SK-N-SH (cell line): ENCODE measurements at regions not wholly inside any gene's neighbourhood (a gene's known extent, or its start where the extent isn't known, plus 50 kb on each side); places are given as distances from the start of the nearest gene placed in this dataset.

Experiments used
- CTCF ChIA-PET: fragments of 300-600, 350-600 bp; formaldehyde crosslinking; extraction: SDS; loops from one replicate; lab custom pipeline; 2021; lab: Yijun Ruan, JAX
- POLR2A ChIA-PET: fragments of 350-600 bp; sonication (Branson Sonifier 250); formaldehyde crosslinking; extraction: SDS; loops from one replicate; lab custom pipeline; 2020; ENCODE audit warnings: antibody characterized with exemption, inconsistent platforms; lab: Yijun Ruan, JAX
- DNase-seq: peaks from one replicate; pipeline ENCODE4 v3.0.0; 2012
- H2AFZ ChIP-seq: fragments of 200-600 bp; sonication (generic); 2 replicates; pipeline ENCODE4 v1.8.1; 2016; ENCODE audit warnings: antibody characterized with exemption, mild to moderate bottlenecking, low read depth
- H3F3A ChIP-seq: fragments of 200-600 bp; sonication (generic); replicated peaks from 2 replicates; pipeline ENCODE3; 2016; ENCODE audit warnings: antibody characterized with exemption, mild to moderate bottlenecking; ENCODE audit not compliant: insufficient read depth
- H3K27ac ChIP-seq, 2 experiments: fragments of 200-500 bp in 1 of 2; fragments of 200-600 bp in 1 of 2; sonication (Bioruptor generic) in 1 of 2; sonication (generic), shearing (Covaris generic) in 1 of 2; 2 replicates each; pipeline versions ENCODE4 v1.5.1 to v1.6.1; 2014 to 2016; ENCODE audit warnings: low read depth in 2 of 2, inconsistent platforms in 1 of 2, low read length in 1 of 2, mild to moderate bottlenecking in 1 of 2, mixed read lengths in 1 of 2
- H3K27me3 ChIP-seq: fragments of 200-600 bp; sonication (generic), shearing (Covaris generic); 2 replicates; pipeline ENCODE4 v1.6.1; 2016; ENCODE audit warnings: mixed run types; ENCODE audit not compliant: insufficient read depth
- H3K36me3 ChIP-seq, 2 experiments: fragments of 200-500 bp in 1 of 2; fragments of 200-600 bp in 1 of 2; sonication (Bioruptor generic) in 1 of 2; sonication (generic) in 1 of 2; replicated peaks in 1 of 2; 2 replicates each; pipeline versions ENCODE3 to v1.5.1; 2014 to 2016; ENCODE audit warnings: low read length in 1 of 2, mild to moderate bottlenecking in 1 of 2; ENCODE audit not compliant: insufficient read depth in 2 of 2, control insufficient read depth in 1 of 2
- H3K4me1 ChIP-seq, 2 experiments: fragments of 200-500 bp in 1 of 2; fragments of 200-600 bp in 1 of 2; sonication (Bioruptor generic) in 1 of 2; sonication (generic), shearing (Covaris generic) in 1 of 2; 2 replicates each; pipeline versions ENCODE4 v1.5.1 to v1.6.1; 2014 to 2016; ENCODE audit warnings: low read depth in 1 of 2, low read length in 1 of 2, mixed run types in 1 of 2; ENCODE audit not compliant: insufficient read depth in 2 of 2, control insufficient read depth in 1 of 2
- H3K4me2 ChIP-seq: fragments of 200-600 bp; sonication (generic), shearing (Covaris generic); 2 replicates; pipeline ENCODE4 v1.6.1; 2017; ENCODE audit warnings: mixed run types
- H3K4me3 ChIP-seq, 2 experiments: fragments of 200-500 bp in 1 of 2; fragments of 200-600 bp in 1 of 2; sonication (Bioruptor generic) in 1 of 2; sonication (generic), shearing (Covaris generic) in 1 of 2; 2 replicates each; pipeline versions ENCODE4 v1.5.1 to v1.8.1; 2014 to 2016; ENCODE audit warnings: low read depth in 2 of 2, inconsistent platforms in 1 of 2, low read length in 1 of 2, mild to moderate bottlenecking in 1 of 2, mixed read lengths in 1 of 2, moderate library complexity in 1 of 2
- H3K79me2 ChIP-seq: fragments of 200-600 bp; sonication (generic); 2 replicates; pipeline ENCODE4 v1.8.1; 2017; ENCODE audit warnings: mild to moderate bottlenecking; ENCODE audit not compliant: insufficient read depth
- H3K9ac ChIP-seq: fragments of 200-600 bp; sonication (generic); 2 replicates; pipeline ENCODE4 v1.6.1; 2017; ENCODE audit warnings: mixed run types
- H3K9me2 ChIP-seq: fragments of 200-600 bp; sonication (generic); 2 replicates; pipeline ENCODE4 v1.6.1; 2017; ENCODE audit warnings: mixed run types
- H3K9me3 ChIP-seq: fragments of 200-600 bp; sonication (generic); 2 replicates; pipeline ENCODE4 v1.6.1; 2017; ENCODE audit warnings: mixed run types, mild to moderate bottlenecking, moderate library complexity
- H4K20me1 ChIP-seq: fragments of 200-600 bp; sonication (generic); 2 replicates; pipeline ENCODE4 v1.6.1; 2017; ENCODE audit warnings: mild to moderate bottlenecking, mixed run types; ENCODE audit not compliant: insufficient read depth
- FOXM1 ChIP-seq: IDR thresholded peaks from 2 replicates; pipeline ENCODE4 v1.4.0; 2012; ENCODE audit warnings: low read depth, mild to moderate bottlenecking
- GATA2 ChIP-seq: sonication (generic); formaldehyde crosslinking; IDR thresholded peaks from 2 replicates; pipeline ENCODE4 v1.5.0; 2020; ENCODE audit warnings: mild to moderate bottlenecking, missing genetic modification reagents
- MXI1 ChIP-seq: IDR thresholded peaks from 2 replicates; pipeline ENCODE4 v1.6.1; 2012; ENCODE audit warnings: mild to moderate bottlenecking, low read depth, low read length, improper control_type of control experiment
- NFIC ChIP-seq: IDR thresholded peaks from 2 replicates; pipeline ENCODE4 v1.4.0; 2012; ENCODE audit warnings: borderline replicate concordance
- POLR2AphosphoS5 ChIP-seq: IDR thresholded peaks from 2 replicates; pipeline ENCODE4 v1.6.1; 2012; ENCODE audit warnings: low read depth, low read length
- RCOR1 ChIP-seq: fragments of 150-350 bp; IDR thresholded peaks from 2 replicates; pipeline ENCODE4 v1.6.1; 2017; ENCODE audit warnings: antibody characterized with exemption, low read length
- RFX5 ChIP-seq: IDR thresholded peaks from 2 replicates; pipeline ENCODE4 v1.6.1; 2012; ENCODE audit warnings: mild to moderate bottlenecking, improper control_type of control experiment, low read length
- RXRA ChIP-seq: IDR thresholded peaks from 2 replicates; pipeline ENCODE4 v1.4.0; 2012; ENCODE audit warnings: low read depth, mild to moderate bottlenecking, borderline replicate concordance
- SIN3A ChIP-seq: IDR thresholded peaks from 2 replicates; pipeline ENCODE4 v1.6.1; 2012; ENCODE audit warnings: low read depth, mild to moderate bottlenecking, low read length, moderate library complexity, borderline replicate concordance
- SMC3 ChIP-seq: IDR thresholded peaks from 2 replicates; pipeline ENCODE4 v1.6.1; 2012; ENCODE audit warnings: low read depth, low read length, improper control_type of control experiment
- USF1 ChIP-seq: IDR thresholded peaks from 2 replicates; pipeline ENCODE4 v1.4.0; 2012; ENCODE audit warnings: low read depth, borderline replicate concordance
- YY1 ChIP-seq: IDR thresholded peaks from 2 replicates; pipeline ENCODE4 v1.4.0; 2012; ENCODE audit warnings: low read depth, mild to moderate bottlenecking
- ZBTB33 ChIP-seq: IDR thresholded peaks from 2 replicates; pipeline ENCODE4 v1.4.0; 2012; ENCODE audit warnings: low read depth, borderline replicate concordance
- WGBS: methylation state at CpG from one replicate; pipeline ENCODE4 v1.1.6; 2017; ENCODE audit warnings: low lambda C conversion rate; 5-methylcytosine and 5-hydroxymethylcytosine counted together
- TF ChIP-seq, protein P1 (sequence below): fragments of 200-600 bp; sonication (generic); IDR thresholded peaks from 2 replicates; pipeline ENCODE4 v1.6.1; 2017; ENCODE audit warnings: antibody characterized with exemption, mild to moderate bottlenecking, moderate library complexity
- TF ChIP-seq, protein P2 (sequence below): IDR thresholded peaks from 2 replicates; pipeline ENCODE4 v1.6.1; 2012; ENCODE audit warnings: mild to moderate bottlenecking, low read depth, low read length, moderate library complexity

- H2AFZ ChIP-seq: no peak overlapping the region
- H3K36me3 ChIP-seq: no peaks in the 10 kb centered on the region
- POLR2A ChIA-PET: no interaction called here
- no peak overlapping the region for H3K9ac ChIP-seq
- CTCF ChIA-PET: no interaction called here
- H3K9me3 ChIP-seq: no peaks in the 10 kb centered on the region
- no peaks in the 10 kb centered on the region for H4K20me1 ChIP-seq
- WGBS: 5% methylated on average over 1 of the region's 1 CpG
- TF ChIP-seq NFIC (no peak), RFX5 (no peak)
- H3K4me1 ChIP-seq: no peaks in the 10 kb centered on the region
- no peak overlapping the region for H3K4me3 ChIP-seq
- H3K79me2 ChIP-seq: no peaks in the 10 kb centered on the region
- H3F3A ChIP-seq: no peaks in the 10 kb centered on the region
- H3K4me2 ChIP-seq: no peak overlapping the region
- no peaks in the 10 kb centered on the region for H3K9me2 ChIP-seq
- no peak overlapping the region for H3K27ac ChIP-seq
- H3K27me3 ChIP-seq: no peaks in the 10 kb centered on the region
- DNase-seq: no peak
Measured at GRCh38 chr9:8115570-8115969, 316.0 kb upstream of the DMAC1 start.

GRCh38 chr9:8114826-8115225, 315.2 kb upstream of the DMAC1 start:
- ChIA-PET POLR2A (no interaction called here), CTCF (interaction anchor here (0.6 kb wide), 1 partner anchor 711 kb away, joined by 3 read pairs; no protein-coding TSS in a partner anchor)
- H3K27ac ChIP-seq: no peak overlapping the region
- no peaks in the 10 kb centered on the region for H4K20me1 ChIP-seq
- H3K36me3 ChIP-seq: no peaks in the 10 kb centered on the region
- no peak overlapping the region for H3K4me2 ChIP-seq
- H3K9ac ChIP-seq: no peak overlapping the region
- H3K79me2 ChIP-seq: no peaks in the 10 kb centered on the region
- no peaks in the 10 kb centered on the region for H3K9me2 ChIP-seq
- DNase-seq: no peak
- 37% methylated on average over 1 of the region's 1 CpG for WGBS
- no peak overlapping the region for H3K4me3 ChIP-seq
- H3K27me3 ChIP-seq: no peaks in the 10 kb centered on the region
- no peaks in the 10 kb centered on the region for H3K4me1 ChIP-seq
- no peaks in the 10 kb centered on the region for H3K9me3 ChIP-seq
- TF ChIP-seq YY1 (no peak), RXRA (no peak), RCOR1 (no peak), SIN3A (no peak)
- no peak overlapping the region for H2AFZ ChIP-seq
- H3F3A ChIP-seq: no peaks in the 10 kb centered on the region

DNA sequence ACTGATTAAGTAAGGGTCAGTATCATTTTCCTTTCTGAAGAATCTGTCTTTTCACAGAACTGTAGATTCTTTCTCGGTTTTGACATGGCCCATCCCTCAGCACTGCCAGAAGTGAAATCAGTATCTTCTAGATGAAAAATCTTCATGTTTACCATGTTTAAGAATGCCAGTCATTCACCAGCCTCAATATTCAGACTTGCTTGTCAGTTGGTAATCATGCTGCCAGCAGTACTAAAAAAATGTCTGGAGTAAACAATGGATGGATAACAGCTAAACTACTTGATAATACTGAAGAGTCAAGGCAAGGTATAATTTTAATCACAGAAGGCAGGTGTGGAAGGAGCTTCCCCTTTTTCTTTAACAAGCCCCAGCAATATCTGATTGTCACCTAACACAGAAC, 306.8 kb upstream of the DMAC1 start:
- H3K4me2 ChIP-seq: no peak overlapping the region
- no peak overlapping the region for H3K27ac ChIP-seq
- no peaks in the 10 kb centered on the region for H3K9me2 ChIP-seq
- 21% methylated on average over 1 of the region's 1 CpG for WGBS
- no peaks in the 10 kb centered on the region for H3K79me2 ChIP-seq
- no peaks in the 10 kb centered on the region for H3F3A ChIP-seq
- no peak overlapping the region for H3K4me3 ChIP-seq
- H3K4me1 ChIP-seq: no peaks in the 10 kb centered on the region; a peak in 1 of 4 replicates
- CTCF ChIA-PET: no interaction called here
- H3K36me3 ChIP-seq: no peaks in the 10 kb centered on the region
- H2AFZ ChIP-seq: no peak overlapping the region
- no peaks in the 10 kb centered on the region for H3K27me3 ChIP-seq
- H4K20me1 ChIP-seq: no peaks in the 10 kb centered on the region
- H3K9me3 ChIP-seq: no peaks in the 10 kb centered on the region
- POLR2A ChIA-PET: no interaction called here
- H3K9ac ChIP-seq: no peak overlapping the region
- DNase-seq: no peak
- no peak for TF ChIP-seq POLR2AphosphoS5
- no peak for TF ChIP-seq USF1
- no peak for TF ChIP-seq RCOR1
- no peak for TF ChIP-seq FOXM1
- no peak for TF ChIP-seq SMC3
- TF ChIP-seq, protein P1, sequence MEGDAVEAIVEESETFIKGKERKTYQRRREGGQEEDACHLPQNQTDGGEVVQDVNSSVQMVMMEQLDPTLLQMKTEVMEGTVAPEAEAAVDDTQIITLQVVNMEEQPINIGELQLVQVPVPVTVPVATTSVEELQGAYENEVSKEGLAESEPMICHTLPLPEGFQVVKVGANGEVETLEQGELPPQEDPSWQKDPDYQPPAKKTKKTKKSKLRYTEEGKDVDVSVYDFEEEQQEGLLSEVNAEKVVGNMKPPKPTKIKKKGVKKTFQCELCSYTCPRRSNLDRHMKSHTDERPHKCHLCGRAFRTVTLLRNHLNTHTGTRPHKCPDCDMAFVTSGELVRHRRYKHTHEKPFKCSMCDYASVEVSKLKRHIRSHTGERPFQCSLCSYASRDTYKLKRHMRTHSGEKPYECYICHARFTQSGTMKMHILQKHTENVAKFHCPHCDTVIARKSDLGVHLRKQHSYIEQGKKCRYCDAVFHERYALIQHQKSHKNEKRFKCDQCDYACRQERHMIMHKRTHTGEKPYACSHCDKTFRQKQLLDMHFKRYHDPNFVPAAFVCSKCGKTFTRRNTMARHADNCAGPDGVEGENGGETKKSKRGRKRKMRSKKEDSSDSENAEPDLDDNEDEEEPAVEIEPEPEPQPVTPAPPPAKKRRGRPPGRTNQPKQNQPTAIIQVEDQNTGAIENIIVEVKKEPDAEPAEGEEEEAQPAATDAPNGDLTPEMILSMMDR: no peak
- no peak for TF ChIP-seq RFX5
- TF ChIP-seq NFIC: no peak
- TF ChIP-seq MXI1: no peak
- TF ChIP-seq ZBTB33: no peak
- TF ChIP-seq GATA2 (CRISPR knock-in tag): no peak
- TF ChIP-seq, protein P2, sequence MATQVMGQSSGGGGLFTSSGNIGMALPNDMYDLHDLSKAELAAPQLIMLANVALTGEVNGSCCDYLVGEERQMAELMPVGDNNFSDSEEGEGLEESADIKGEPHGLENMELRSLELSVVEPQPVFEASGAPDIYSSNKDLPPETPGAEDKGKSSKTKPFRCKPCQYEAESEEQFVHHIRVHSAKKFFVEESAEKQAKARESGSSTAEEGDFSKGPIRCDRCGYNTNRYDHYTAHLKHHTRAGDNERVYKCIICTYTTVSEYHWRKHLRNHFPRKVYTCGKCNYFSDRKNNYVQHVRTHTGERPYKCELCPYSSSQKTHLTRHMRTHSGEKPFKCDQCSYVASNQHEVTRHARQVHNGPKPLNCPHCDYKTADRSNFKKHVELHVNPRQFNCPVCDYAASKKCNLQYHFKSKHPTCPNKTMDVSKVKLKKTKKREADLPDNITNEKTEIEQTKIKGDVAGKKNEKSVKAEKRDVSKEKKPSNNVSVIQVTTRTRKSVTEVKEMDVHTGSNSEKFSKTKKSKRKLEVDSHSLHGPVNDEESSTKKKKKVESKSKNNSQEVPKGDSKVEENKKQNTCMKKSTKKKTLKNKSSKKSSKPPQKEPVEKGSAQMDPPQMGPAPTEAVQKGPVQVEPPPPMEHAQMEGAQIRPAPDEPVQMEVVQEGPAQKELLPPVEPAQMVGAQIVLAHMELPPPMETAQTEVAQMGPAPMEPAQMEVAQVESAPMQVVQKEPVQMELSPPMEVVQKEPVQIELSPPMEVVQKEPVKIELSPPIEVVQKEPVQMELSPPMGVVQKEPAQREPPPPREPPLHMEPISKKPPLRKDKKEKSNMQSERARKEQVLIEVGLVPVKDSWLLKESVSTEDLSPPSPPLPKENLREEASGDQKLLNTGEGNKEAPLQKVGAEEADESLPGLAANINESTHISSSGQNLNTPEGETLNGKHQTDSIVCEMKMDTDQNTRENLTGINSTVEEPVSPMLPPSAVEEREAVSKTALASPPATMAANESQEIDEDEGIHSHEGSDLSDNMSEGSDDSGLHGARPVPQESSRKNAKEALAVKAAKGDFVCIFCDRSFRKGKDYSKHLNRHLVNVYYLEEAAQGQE: no peak
